ENCODE measurements at regions not wholly inside any gene's neighbourhood (a gene's known extent, or its start where the extent isn't known, plus 50 kb on each side); places are given as distances from the start of the nearest gene placed in this dataset.

GRCh38 chr18:68086481-68086880 is 570.0 kb upstream of the DSEL start:
- DNase-seq: no peak

- no peak for DNase-seq
Observed at GRCh38 chr18:68085251-68085650, 568.7 kb upstream of the DSEL start.

GRCh38 chr18:68083776-68084175 is 567.3 kb upstream of the DSEL start:
- DNase-seq: no peak

- DNase-seq: no peak
Observed at GRCh38 chr18:68083131-68083530, 566.6 kb upstream of the DSEL start.

GRCh38 chr18:68072744-68073143 is 556.2 kb upstream of the DSEL start:
- DNase-seq: no peak

- DNase-seq: no peak
Observed at GRCh38 chr18:68060871-68061270, 544.4 kb upstream of the DSEL start.

- DNase-seq: no peak
Observed at GRCh38 chr18:68056936-68057335, 540.4 kb upstream of the DSEL start.

- no peak for DNase-seq
Observed at GRCh38 chr18:68054669-68055068, 538.1 kb upstream of the DSEL start.

GRCh38 chr18:68053290-68053689 is 536.8 kb upstream of the DSEL start:
- DNase-seq: no peak

GRCh38 chr18:68041327-68041726 is 524.8 kb upstream of the DSEL start:
- DNase-seq: no peak

- DNase-seq: no peak
Observed at GRCh38 chr18:68040198-68040597, 523.7 kb upstream of the DSEL start.

- DNase-seq: no peak
Observed at GRCh38 chr18:68035774-68036522, 519.4 kb upstream of the DSEL start.

GRCh38 chr18:68034296-68034695 is 517.8 kb upstream of the DSEL start:
- DNase-seq: no peak

GRCh38 chr18:68033466-68033865 is 516.9 kb upstream of the DSEL start:
- no peak for DNase-seq

- DNase-seq: no peak
Observed at GRCh38 chr18:68024716-68025115, 508.2 kb upstream of the DSEL start.

- DNase-seq: no peak
Observed at GRCh38 chr18:68017385-68017784, 500.9 kb upstream of the DSEL start.

GRCh38 chr18:67997496-67997895 is 481.0 kb upstream of the DSEL start:
- no peak for DNase-seq

GRCh38 chr18:67995769-67996168 is 479.2 kb upstream of the DSEL start:
- DNase-seq: no peak

- no peak for DNase-seq
Observed at GRCh38 chr18:67980241-67980640, 463.7 kb upstream of the DSEL start.

GRCh38 chr18:67977067-67977616 is 460.6 kb upstream of the DSEL start:
- no peak for DNase-seq

- DNase-seq: no peak
Observed at GRCh38 chr18:67973916-67974315, 457.4 kb upstream of the DSEL start.

GRCh38 chr18:67969458-67969857 is 452.9 kb upstream of the DSEL start:
- DNase-seq: no peak

GRCh38 chr18:67966224-67966623 is 449.7 kb upstream of the DSEL start:
- no peak for DNase-seq

- no peak for DNase-seq
Observed at GRCh38 chr18:67964462-67964861, 447.9 kb upstream of the DSEL start.
